ENCODE measurements at regions not wholly inside any gene's neighbourhood (a gene's known extent, or its start where the extent isn't known, plus 50 kb on each side); places are given as distances from the start of the nearest gene placed in this dataset.
"Not testable (repeated sequence)": the region's sequence is repeated elsewhere in the genome, so short reads cannot be mapped to it uniquely, and the experiment has no call there.

DNA sequence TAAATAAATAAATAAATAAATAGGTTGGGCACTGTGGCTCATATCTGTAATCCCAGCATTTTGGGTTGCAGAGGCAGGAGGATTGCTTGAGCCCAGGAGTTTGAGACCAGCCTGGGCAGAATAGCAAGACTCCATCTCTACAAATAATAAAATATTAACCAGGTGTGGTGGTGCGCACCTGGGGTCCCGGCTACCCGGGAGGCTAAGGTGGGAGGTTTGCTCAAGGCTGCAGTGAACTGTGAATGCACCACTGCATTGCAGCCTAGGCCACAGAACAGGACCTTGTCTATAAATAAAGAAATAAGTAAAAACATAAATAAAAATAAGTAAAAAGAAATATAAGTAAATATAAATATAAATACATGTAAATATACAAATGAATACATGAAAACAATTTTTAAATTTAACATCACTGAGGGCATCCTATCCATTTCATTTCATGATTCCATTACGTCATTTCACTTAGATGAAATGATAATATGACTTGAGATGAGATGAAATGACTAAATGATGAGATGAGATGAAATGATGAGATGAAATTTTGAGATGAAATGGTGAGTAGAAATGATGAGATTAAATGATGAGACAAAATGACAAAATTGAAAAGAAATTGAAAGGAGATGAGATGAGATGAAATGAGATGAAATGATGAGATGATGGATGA, 233.4 kb downstream of the GOLGA6L6 start:
- not testable (repeated sequence) for DNase-seq (ENCODE audit: low read depth)

DNA sequence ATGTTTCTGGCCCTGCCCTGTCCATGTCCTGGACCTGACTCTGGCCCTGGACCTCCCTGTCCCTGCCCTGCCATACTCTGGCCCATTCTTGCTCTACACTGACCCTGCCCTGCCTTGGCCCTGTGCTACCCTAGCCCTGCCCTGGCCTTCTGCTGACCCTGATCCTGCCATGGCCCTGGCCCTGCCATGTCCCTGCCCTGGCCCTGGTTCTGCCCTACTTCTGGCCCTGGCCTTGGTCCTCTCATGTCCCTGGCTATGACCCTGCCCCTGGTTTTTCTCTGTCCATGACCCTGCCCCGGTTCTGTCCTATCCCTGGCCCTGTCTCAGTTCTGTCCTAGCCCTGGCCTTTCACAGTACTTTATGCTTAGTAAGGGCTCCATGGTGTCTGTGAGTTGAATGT, 234.5 kb downstream of the GOLGA6L6 start:
- DNase-seq (ENCODE audit: low read depth) = not testable (repeated sequence)

- DNase-seq (ENCODE audit: low read depth) = not testable (repeated sequence)
Observed at GRCh38 chr15:20306497-20307106, 235.0 kb downstream of the GOLGA6L6 start.

DNA sequence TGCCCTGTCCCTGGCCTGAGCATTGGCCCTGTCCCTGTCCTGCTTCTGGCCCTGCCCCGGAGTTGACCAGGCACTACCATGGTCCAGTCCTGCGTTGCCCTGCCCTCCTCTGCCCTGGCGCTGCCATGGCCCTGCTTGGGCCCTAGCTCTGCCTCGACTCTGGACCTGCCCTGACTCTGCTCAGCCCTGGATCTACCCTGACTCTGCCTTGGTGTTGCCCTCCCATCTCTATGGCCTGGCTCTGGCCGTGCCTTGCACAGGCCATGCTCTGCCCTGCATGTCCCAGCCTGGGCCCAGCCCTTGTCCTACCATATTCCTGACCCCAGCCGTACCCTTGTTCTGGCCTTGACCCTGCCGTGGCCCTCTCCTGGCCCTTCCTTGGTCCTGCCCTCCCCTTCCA, 235.7 kb downstream of the GOLGA6L6 start:
- DNase-seq (ENCODE audit: low read depth) = not testable (repeated sequence)

DNA sequence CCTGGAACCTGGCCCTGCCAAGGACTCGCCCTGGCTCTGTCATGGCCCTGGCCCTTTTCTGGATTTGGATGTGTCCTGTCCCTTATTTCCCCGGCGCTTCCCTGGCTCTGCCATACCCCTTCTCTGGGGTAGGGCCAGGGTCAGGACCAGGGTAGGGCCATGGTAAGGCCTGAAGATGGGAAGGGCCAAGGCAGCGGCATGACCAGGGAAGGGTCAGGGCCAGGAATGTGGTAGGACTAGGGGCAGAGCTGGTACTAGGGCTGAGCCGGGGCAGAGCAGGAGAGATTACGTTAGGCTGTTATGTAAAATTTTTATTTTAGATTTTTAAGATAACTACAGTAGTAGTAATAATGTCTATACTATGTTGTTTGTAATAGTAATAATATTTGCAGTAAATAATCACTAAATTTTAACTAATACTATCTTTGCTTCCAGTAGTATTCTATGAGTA, 236.6 kb downstream of the GOLGA6L6 start:
- DNase-seq (ENCODE audit: low read depth) = not testable (repeated sequence)

DNA sequence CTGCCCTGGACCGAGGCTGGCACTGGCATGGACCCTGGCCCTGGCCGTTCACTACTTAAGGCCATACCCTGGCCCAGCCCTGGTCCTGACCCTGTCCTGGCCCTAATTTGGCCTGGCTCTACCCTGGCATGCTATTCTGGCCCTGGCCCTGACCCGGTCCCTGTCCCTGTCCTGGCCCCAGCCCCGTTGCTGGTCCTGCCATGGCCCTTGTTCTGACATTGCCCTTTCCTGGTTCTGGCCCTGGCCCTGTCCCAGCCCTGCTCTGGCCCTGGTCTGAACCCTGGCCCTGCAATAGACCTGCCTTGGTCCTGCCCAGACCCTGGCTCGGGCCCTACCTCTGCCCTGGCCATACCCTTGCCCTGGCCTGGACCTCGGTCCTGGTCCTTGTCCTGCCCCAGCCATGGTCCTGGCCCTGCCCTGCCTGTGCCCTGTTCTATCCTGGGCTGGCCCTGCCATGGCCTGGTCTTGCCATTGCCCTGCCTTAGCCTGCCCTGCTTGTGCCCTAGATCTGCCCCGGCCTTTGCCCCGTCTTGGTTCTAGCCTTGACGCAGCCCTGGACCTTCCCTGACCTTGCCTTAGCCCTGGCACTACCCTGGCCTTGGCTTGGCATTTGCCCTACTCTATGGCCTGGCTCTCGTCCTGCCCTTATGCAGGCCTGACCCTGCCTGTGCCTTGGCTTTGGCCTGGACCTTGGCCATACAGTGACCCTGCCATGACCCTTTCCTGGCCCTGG, 237.2 kb downstream of the GOLGA6L6 start:
- not testable (repeated sequence) for DNase-seq (ENCODE audit: low read depth)

DNA sequence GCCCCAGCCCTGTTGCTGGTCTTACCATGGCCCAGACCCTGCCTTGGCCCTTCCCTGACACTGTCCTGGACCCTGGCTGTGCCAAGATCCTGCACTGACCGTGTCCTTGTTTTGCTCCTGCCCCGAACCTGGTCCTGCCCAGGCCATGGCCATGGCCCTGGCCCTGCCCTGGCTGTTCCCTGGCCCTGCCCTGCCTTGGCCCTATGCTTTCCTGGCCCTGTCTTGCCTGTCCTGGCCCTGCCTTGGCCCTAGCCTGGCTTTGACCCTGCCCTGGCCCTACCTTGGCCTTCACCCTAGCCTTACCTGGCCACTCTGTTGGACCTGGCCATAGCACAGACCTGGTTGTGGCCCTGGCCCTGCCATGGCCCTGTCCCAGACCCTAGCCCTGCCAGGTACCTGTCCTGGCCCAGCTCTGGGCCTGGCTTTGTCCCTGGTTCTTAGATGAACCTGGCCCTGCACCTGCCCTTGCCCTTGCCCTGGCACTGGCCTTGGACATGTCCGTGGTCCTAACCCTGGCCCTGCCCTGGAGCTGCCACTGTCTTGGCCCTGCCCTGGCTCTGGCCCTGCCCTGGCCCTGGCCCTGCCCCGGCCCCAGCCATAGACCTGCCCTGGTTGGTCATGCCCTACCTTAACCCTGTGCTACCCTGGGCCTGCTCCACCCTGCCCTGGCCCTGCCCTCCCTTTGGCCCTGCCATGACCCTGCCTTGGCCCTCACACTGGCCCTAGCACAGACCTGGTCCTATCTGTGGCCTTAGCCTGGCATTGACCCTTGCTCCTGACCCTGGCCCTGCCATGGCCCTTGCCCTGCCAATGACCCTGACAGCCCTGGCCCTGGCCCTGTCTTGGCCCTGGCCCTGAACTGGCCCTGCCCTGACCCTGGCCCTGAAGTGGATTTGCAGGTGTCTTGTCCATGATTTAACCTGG, 238.1 kb downstream of the GOLGA6L6 start:
- DNase-seq (ENCODE audit: low read depth) = not testable (repeated sequence)

- not testable (repeated sequence) for DNase-seq (ENCODE audit: low read depth)
Observed at GRCh38 chr15:20302141-20303069, 239.2 kb downstream of the GOLGA6L6 start.

GRCh38 chr15:20301471-20302081, 240.0 kb downstream of the GOLGA6L6 start:
- DNase-seq (ENCODE audit: low read depth) = not testable (repeated sequence)

DNA sequence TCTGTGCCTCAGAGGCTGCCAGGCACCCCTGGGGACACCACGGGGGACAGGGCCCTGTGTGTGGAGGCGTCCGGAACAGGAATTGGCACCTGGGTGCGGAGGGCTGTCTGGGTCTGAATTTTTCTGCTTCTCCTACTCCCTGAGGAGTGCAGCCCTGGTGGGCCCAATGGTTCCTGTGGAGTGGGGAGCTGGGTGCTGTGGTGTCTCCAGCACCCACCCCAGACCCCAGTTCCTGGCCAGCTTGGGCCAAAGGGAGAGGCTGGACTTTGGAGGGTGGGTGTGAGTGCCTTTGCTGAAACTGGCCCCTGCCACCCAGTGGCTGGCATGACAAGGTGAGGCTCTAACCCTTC, 240.6 kb downstream of the GOLGA6L6 start:
- not testable (repeated sequence) for DNase-seq (ENCODE audit: low read depth)

- DNase-seq (ENCODE audit: low read depth) = not testable (repeated sequence)
Observed at GRCh38 chr15:20300351-20301040, 241.1 kb downstream of the GOLGA6L6 start.

DNA sequence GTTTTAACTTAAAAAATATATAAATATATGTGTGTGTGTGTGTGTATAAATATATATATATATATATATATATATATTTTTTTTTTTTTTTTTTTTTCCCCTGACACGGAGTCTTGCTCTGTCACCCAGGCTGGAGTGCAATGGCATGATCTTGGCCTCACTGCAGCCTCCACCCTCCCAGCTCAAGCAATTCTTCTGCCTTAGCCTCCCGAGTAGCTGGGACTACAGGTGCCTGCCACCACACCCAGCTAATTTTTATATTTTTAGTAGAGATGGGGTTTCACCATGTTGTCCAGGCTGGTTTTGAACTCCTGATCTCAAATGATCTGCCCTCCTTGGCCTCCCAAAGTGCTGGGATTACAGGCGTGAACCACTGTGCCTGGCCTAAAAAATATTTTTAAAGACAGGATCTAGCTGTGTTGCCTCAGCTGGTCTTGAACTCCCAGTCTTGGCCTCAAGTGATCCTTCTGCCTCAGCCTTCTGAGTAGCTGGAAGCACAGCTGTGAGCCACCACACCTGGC, 243.9 kb downstream of the GOLGA6L6 start:
- not testable (repeated sequence) for DNase-seq (ENCODE audit: low read depth)

DNA sequence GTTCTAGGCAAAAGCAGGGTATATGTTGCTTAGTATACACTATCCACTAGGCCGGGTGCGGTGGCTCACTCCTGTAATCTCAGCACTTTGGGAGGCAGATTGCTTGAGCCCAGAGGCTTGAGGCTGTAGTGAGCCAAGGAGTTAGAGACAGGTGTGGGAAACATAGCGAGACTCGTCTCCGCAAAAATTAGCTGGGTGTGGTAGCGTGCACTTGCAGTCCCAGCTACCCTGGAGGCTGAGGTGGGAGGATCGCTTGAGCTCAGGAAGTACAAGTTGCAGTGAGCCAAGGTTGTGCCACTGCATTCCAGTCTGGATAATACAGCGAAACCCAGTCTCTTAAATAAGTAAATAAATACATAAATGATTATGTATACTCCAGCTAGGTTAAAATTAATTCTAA, 245.3 kb downstream of the GOLGA6L6 start:
- not testable (repeated sequence) for DNase-seq (ENCODE audit: low read depth)

- no peak for DNase-seq (ENCODE audit: low read depth)
Observed at GRCh38 chr15:20295238-20295811, 246.3 kb downstream of the GOLGA6L6 start.

DNA sequence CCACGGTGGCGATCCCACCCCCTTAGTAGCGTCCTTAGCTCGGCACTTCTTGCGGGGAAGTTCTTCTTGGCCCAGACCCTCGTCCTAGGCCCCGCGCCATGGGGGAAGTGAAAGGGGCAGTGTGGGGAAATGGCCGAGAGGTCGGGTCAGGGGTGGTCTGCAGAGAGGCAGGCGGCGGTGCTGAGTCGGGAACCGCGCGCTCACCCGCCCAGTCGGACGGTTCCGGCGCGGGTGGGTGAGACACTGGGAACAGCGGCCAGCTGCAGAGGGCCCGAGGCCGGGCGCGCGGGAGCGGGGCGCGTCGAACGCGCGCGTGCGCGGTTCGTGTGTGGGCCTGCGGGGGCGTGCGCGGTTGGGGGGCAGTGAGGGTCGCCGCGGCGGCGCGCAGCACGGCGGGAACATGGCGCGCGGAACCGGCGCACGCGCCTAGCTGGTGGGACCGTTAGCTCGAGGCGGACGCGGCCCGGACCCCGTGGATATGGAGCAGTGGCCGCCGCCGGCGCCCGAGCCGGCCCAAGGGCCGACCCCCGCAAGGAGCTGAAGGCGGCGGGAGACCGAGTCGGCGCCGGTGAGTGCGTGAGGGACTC, 246.9 kb downstream of the GOLGA6L6 start:
- no peak for DNase-seq (ENCODE audit: low read depth)

- not testable (repeated sequence) for DNase-seq (ENCODE audit: low read depth)
Observed at GRCh38 chr15:20292422-20293005, 249.1 kb downstream of the GOLGA6L6 start.

DNA sequence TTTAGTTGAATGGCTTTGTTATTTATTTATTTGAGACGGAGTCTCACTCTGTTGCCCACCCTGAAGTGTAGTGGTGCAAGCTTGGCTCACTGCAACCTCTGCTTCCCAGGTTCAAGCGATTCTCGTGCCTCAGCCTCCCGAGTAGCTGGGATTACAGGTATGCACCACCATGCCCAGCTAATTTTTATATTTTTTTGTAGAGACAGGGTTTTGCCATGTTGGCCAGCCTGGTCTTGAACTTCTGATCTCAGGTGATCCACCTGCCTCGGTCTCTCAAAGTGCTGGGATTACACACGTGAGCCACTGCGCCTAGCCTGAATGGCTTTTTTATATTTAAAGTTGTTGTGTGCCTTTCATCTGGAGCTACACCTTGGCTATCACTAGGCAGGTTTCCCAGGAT, 250.0 kb downstream of the GOLGA6L6 start:
- not testable (repeated sequence) for DNase-seq (ENCODE audit: low read depth)

DNA sequence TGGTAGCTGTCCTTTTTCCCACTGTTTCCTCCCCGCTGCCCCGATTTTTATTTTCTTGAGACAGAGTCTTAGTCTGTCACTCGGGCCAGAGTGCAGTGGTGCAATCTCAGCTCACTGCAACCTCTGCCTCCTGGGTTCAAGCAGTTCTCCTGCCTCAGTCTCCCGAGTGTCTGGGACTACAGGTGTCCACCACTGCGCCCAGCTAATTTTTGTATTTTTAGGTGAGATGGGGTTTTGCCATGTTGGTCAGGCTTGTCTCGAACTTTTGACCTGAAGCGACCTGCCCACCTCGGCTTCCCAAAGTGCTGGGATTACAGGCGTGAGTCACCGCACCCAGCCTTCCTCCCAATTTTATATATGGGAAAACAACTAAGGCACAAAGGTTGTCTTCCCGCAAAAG, 251.0 kb downstream of the GOLGA6L6 start:
- DNase-seq (ENCODE audit: low read depth) = not testable (repeated sequence)

All from stimulated activated CD8-positive, alpha-beta memory T cell treated with anti-CD3 and anti-CD28 coated beads, Interleukin-4, amount 100 ng/mL, for 24 hours (primary cell).